H1 (cell line): ENCODE measurements at regions not wholly inside any gene's neighbourhood (a gene's known extent, or its start where the extent isn't known, plus 50 kb on each side); places are given as distances from the start of the nearest gene placed in this dataset.

Source experiments
- CTCF ChIA-PET: fragments of 300-600 bp; sonication (Branson Sonifier 250); formaldehyde crosslinking; loops from one replicate; lab custom pipeline; 2021; ENCODE audit not compliant: partially characterized antibody; lab: Charles Lee
- POLR2A ChIA-PET: fragments of 300-600 bp; sonication (Branson Sonifier 250); formaldehyde crosslinking; loops from one replicate; lab custom pipeline; 2021; ENCODE audit warnings: inconsistent platforms; ENCODE audit not compliant: partially characterized antibody; lab: Charles Lee
- DNase-seq, 2 experiments: peaks; one replicate each; pipeline versions ENCODE4 v3.0.0 to v3.0.0-alpha.2; 2010 to 2022; ENCODE audit warnings: low spot score in 2 of 2, low read depth in 1 of 2, mixed read lengths in 1 of 2
- FAIRE-seq: peaks from 2 replicates; lab custom pipeline; 2011; peaks lifted over from hg19 to GRCh38; lab: Jason Lieb, UNC
- H2AFZ ChIP-seq: 2 replicates; pipeline ENCODE4 v1.8.1; 2012; ENCODE audit warnings: low read length, inconsistent platforms
- H2AK5ac ChIP-seq: 2 replicates; pipeline ENCODE4 v1.6.1; 2013; ENCODE audit warnings: low read depth, low read length
- H2BK120ac ChIP-seq: replicated peaks from 2 replicates; pipeline ENCODE3; 2013; ENCODE audit warnings: low read depth, low read length, inconsistent platforms
- H2BK12ac ChIP-seq: 2 replicates; pipeline ENCODE4 v1.6.1; 2013; ENCODE audit warnings: low read depth, low read length
- H2BK15ac ChIP-seq: 2 replicates; pipeline ENCODE4 v1.6.1; 2013; ENCODE audit warnings: low read length
- H2BK20ac ChIP-seq: 2 replicates; pipeline ENCODE4 v1.6.1; 2013; ENCODE audit warnings: low read length
- H2BK5ac ChIP-seq: 2 replicates; pipeline ENCODE4 v1.6.1; 2013; ENCODE audit warnings: low read depth, low read length
- H3K14ac ChIP-seq: 2 replicates; pipeline ENCODE4 v1.6.1; 2013; ENCODE audit warnings: inconsistent platforms; ENCODE audit not compliant: insufficient read length
- H3K18ac ChIP-seq: 2 replicates; pipeline ENCODE4 v1.6.1; 2013; ENCODE audit warnings: low read length; ENCODE audit errors: extremely low read depth
- H3K23ac ChIP-seq: 2 replicates; pipeline ENCODE4 v1.6.1; 2013; ENCODE audit warnings: inconsistent platforms; ENCODE audit not compliant: insufficient read length
- H3K23me2 ChIP-seq: 2 replicates; pipeline ENCODE4 v1.6.1; 2013; ENCODE audit warnings: low read depth, low read length
- H3K27ac ChIP-seq: 2 replicates; pipeline ENCODE4 v1.6.1; 2011; ENCODE audit warnings: low read depth, low read length, inconsistent platforms
- H3K27me3 ChIP-seq, 4 experiments: replicated peaks in 1 of 4; 1 replicate in 1 of 4; 2 replicates in 3 of 4; pipeline versions ENCODE4 v1.6.1 to v1.8.1; 2011 to 2013; ENCODE audit warnings: low read length in 3 of 4, mild to moderate bottlenecking in 3 of 4, inconsistent platforms in 2 of 4, mixed read lengths in 2 of 4, moderate library complexity in 1 of 4; ENCODE audit not compliant: control insufficient read depth in 3 of 4, insufficient read depth in 3 of 4; ENCODE audit errors: extremely low read depth in 1 of 4
- H3K36me3 ChIP-seq, 4 experiments: 2 replicates each; pipeline versions ENCODE4 v1.6.1 to v1.8.1; 2011 to 2013; ENCODE audit warnings: mild to moderate bottlenecking in 4 of 4, low read length in 3 of 4, moderate library complexity in 2 of 4, control low read depth in 1 of 4, inconsistent platforms in 1 of 4; ENCODE audit not compliant: insufficient read depth in 4 of 4, control insufficient read depth in 2 of 4
- H3K4ac ChIP-seq: replicated peaks from 2 replicates; pipeline ENCODE3; 2013; ENCODE audit warnings: low read length, low read depth, mixed read lengths, inconsistent platforms; ENCODE audit not compliant: insufficient read length
- H3K4me1 ChIP-seq, 4 experiments: replicated peaks in 1 of 4; 1 replicate in 1 of 4; 2 replicates in 3 of 4; pipeline versions ENCODE4 v1.6.1 to v1.8.1; 2011 to 2013; ENCODE audit warnings: low read length in 3 of 4, inconsistent platforms in 2 of 4, mixed read lengths in 1 of 4; ENCODE audit not compliant: insufficient read depth in 4 of 4, control insufficient read depth in 3 of 4
- H3K4me2 ChIP-seq, 2 experiments: 2 replicates each; pipeline versions ENCODE4 v1.6.1 to v1.8.1; 2011 to 2013; ENCODE audit warnings: low read depth in 2 of 2, low read length in 2 of 2, control low read depth in 1 of 2, inconsistent platforms in 1 of 2, mild to moderate bottlenecking in 1 of 2; ENCODE audit not compliant: insufficient read depth in 1 of 2
- H3K4me3 ChIP-seq, 4 experiments: fragments of 200-600, 300-600 bp in 1 of 4; sonication (generic), shearing (Covaris generic), sonication (Bioruptor Twin) in 1 of 4; 2 replicates each; pipeline versions ENCODE4 v1.5.1 to v1.8.1; 2011 to 2016; ENCODE audit warnings: low read length in 4 of 4, low read depth in 3 of 4, control low read depth in 2 of 4, inconsistent platforms in 2 of 4, mild to moderate bottlenecking in 2 of 4, mixed read lengths in 1 of 4, moderate library complexity in 1 of 4; ENCODE audit not compliant: insufficient read depth in 2 of 4; ENCODE audit errors: extremely low read depth in 1 of 4
- H3K56ac ChIP-seq: replicated peaks from 2 replicates; pipeline ENCODE3; 2013; ENCODE audit warnings: low read depth, mild to moderate bottlenecking, mixed read lengths, low read length, inconsistent platforms; ENCODE audit not compliant: insufficient read length
- H3K79me1 ChIP-seq: 2 replicates; pipeline ENCODE4 v1.6.1; 2013; ENCODE audit warnings: low read depth, low read length, control low read depth
- H3K79me2 ChIP-seq, 2 experiments: 2 replicates each; pipeline versions ENCODE4 v1.6.1 to v1.8.1; 2012 to 2013; ENCODE audit warnings: low read length in 2 of 2, mild to moderate bottlenecking in 2 of 2, inconsistent platforms in 1 of 2; ENCODE audit not compliant: insufficient read depth in 2 of 2, control insufficient read depth in 1 of 2
- H3K9ac ChIP-seq, 4 experiments: replicated peaks in 1 of 4; 1 replicate in 1 of 4; 2 replicates in 3 of 4; pipeline versions ENCODE4 v1.6.1 to v1.8.1; 2011 to 2013; ENCODE audit warnings: low read depth in 3 of 4, low read length in 3 of 4, control low read depth in 2 of 4, mild to moderate bottlenecking in 2 of 4, moderate library complexity in 2 of 4, inconsistent platforms in 1 of 4; ENCODE audit errors: extremely low read depth in 1 of 4
- H3K9me3 ChIP-seq, 2 experiments: 2 replicates each; pipeline versions ENCODE4 v1.6.1 to v1.8.1; 2012 to 2013; ENCODE audit warnings: mild to moderate bottlenecking in 2 of 2, moderate library complexity in 2 of 2, control low read depth in 1 of 2, inconsistent platforms in 1 of 2, low read depth in 1 of 2, low read length in 1 of 2, mixed read lengths in 1 of 2; ENCODE audit not compliant: insufficient read depth in 2 of 2
- H4K20me1 ChIP-seq, 2 experiments: replicated peaks in 1 of 2; 2 replicates each; pipeline versions ENCODE3 to v1.8.1; 2011 to 2013; ENCODE audit warnings: inconsistent platforms in 2 of 2, low read length in 2 of 2, mild to moderate bottlenecking in 1 of 2; ENCODE audit not compliant: insufficient read depth in 2 of 2, control insufficient read depth in 1 of 2
- H4K5ac ChIP-seq: 2 replicates; pipeline ENCODE4 v1.6.1; 2013; ENCODE audit warnings: low read length, low read depth, mixed read lengths, inconsistent platforms; ENCODE audit not compliant: insufficient read length
- H4K8ac ChIP-seq: 2 replicates; pipeline ENCODE4 v1.8.0; 2013; ENCODE audit warnings: mild to moderate bottlenecking, moderate library complexity, low read length, inconsistent platforms; ENCODE audit not compliant: insufficient read depth; ENCODE audit errors: extremely low read depth
- H4K91ac ChIP-seq: replicated peaks from 2 replicates; pipeline ENCODE3; 2013; ENCODE audit warnings: low read length, mixed read lengths, inconsistent platforms; ENCODE audit not compliant: insufficient read length
- GABPA ChIP-seq: IDR thresholded peaks from 2 replicates; pipeline ENCODE4 v1.6.1; 2011; ENCODE audit warnings: mild to moderate bottlenecking, low read length, moderate library complexity, borderline replicate concordance; ENCODE audit not compliant: insufficient read depth
- POU5F1 ChIP-seq: IDR thresholded peaks from 2 replicates; pipeline ENCODE4 v1.6.1; 2011; ENCODE audit warnings: low read depth, mild to moderate bottlenecking, low read length, moderate library complexity
- RBBP5 ChIP-seq: IDR thresholded peaks from 2 replicates; pipeline ENCODE4 v1.7.1; 2012; ENCODE audit warnings: low read depth, mild to moderate bottlenecking, inconsistent platforms, low read length, moderate library complexity, borderline replicate concordance
- WGBS, 2 experiments: shearing (Covaris generic) in 1 of 2; methylation state at CpG; one replicate each; pipeline versions ENCODE4 v1.1.6 to v1.1.7; 2013 to 2015; ENCODE audit warnings: low lambda C conversion rate in 2 of 2, mixed read lengths in 2 of 2, inconsistent platforms in 1 of 2, low coverage in 1 of 2, missing lambda C conversion rate in 1 of 2; ENCODE audit not compliant: insufficient replicate concordance in 2 of 2, insufficient coverage in 1 of 2, insufficient read length in 1 of 2; ENCODE audit errors: extremely low coverage in 1 of 2, missing lambda C conversion rate in 1 of 2; 5-methylcytosine and 5-hydroxymethylcytosine counted together
- TF ChIP-seq, protein P1 (sequence below): IDR thresholded peaks from 2 replicates; pipeline ENCODE4 v1.6.1; 2011; ENCODE audit warnings: low read length, improper control_type of control experiment
- TF ChIP-seq, protein P2 (sequence below): IDR thresholded peaks from 2 replicates; pipeline ENCODE4 v1.6.1; 2012; ENCODE audit warnings: inconsistent platforms

DNA sequence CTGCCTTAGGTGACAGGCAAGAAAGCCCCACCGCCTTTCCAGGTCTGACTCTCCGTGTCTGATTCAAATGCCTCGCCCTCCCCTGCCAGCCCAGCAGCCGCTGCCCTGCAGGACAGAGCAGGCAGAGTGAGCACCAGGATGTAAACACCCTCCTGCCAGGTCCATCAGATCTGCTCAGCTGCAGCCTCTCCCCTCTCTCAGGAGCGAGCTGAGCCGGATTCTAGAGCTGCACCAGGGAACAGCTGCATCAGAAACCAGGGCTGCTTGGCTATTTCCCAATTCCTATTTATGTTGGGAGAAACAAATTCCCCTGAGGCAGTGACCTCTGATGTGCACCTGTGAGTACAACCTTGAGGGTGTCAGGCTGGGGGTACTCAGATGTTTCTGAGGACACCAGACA, 121.5 kb upstream of the ZMIZ1 start:
- Histone ChIP-seq H4K91ac (no peak overlapping the region), H2BK12ac (no peak overlapping the region), H3K9ac (no peak overlapping the region), H3K4me3 (no peak overlapping the region), H2BK20ac (no peak overlapping the region), H2AFZ (no peak overlapping the region), H3K36me3 (0 out of 8 replicates have a peak, but pooled peaks cover 0 to 2% (median 0%) of the 10 kb centered on the region in 4 experiments), H2BK5ac (no peak overlapping the region), H4K5ac (no peak overlapping the region), H2BK15ac (0 out of 2 replicates have a peak overlapping the region, but pooled peaks have one; percentile 47), H2AK5ac (no peak overlapping the region), H3K14ac (no peak overlapping the region), H3K27me3 (no peaks in the 10 kb centered on the region; a peak in 2 of 7 replicates), H3K79me2 (no peaks in the 10 kb centered on the region), H3K4ac (no peak overlapping the region), H4K8ac (no peak overlapping the region; the same call in 1 of the 2 replicates), H3K23ac (no peak overlapping the region), H4K20me1 (no peaks in the 10 kb centered on the region), H3K56ac (no peak overlapping the region), H3K4me2 (no peak overlapping the region), H3K18ac (no peak overlapping the region), H3K9me3 (peaks cover 7 to 11% of the 10 kb centered on the region in 2 experiments), H3K79me1 (no peaks in the 10 kb centered on the region; the same call in 1 of the 2 replicates), H3K27ac (no peak overlapping the region), H3K23me2 (peaks cover 2% of the 10 kb centered on the region; the same call in 1 of the 2 replicates), H3K4me1 (peaks cover 0 to 8% (median 5%) of the 10 kb centered on the region in 4 experiments; a peak in 6 of 7 replicates), H2BK120ac (no peak overlapping the region)
- no peak for TF ChIP-seq GABPA
- TF ChIP-seq, protein P1, sequence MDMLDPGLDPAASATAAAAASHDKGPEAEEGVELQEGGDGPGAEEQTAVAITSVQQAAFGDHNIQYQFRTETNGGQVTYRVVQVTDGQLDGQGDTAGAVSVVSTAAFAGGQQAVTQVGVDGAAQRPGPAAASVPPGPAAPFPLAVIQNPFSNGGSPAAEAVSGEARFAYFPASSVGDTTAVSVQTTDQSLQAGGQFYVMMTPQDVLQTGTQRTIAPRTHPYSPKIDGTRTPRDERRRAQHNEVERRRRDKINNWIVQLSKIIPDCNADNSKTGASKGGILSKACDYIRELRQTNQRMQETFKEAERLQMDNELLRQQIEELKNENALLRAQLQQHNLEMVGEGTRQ = no peak
- TF ChIP-seq, protein P2, sequence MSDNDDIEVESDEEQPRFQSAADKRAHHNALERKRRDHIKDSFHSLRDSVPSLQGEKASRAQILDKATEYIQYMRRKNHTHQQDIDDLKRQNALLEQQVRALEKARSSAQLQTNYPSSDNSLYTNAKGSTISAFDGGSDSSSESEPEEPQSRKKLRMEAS = no peak
- no peak for TF ChIP-seq RBBP5
- TF ChIP-seq POU5F1 = no peak
- ChIA-PET CTCF (interaction anchor here (0.6 to 1.6 kb wide), 8 partner anchors 8 to 41 kb away, joined by 3 to 5 read pairs (median 3); no protein-coding TSS in a partner anchor), POLR2A (no interaction called here)
- DNase-seq (no peak), FAIRE-seq (no peak)
- WGBS, 2 experiments = 91% methylated on average over 6 of the region's 6 CpGs; no CpG with 5 or more reads in 1 of the 2 experiments
